Left lung (tissue), 4 donors: ENCODE measurements at regions not wholly inside any gene's neighbourhood (a gene's known extent, or its start where the extent isn't known, plus 50 kb on each side); places are given as distances from the start of the nearest gene placed in this dataset.

Experiments
- ATAC-seq: fragments of 200-7000 bp; cut with Tn5 transposase; one replicate; pipeline ENCODE4 v1.9.1; 2020; ENCODE audit warnings: moderate library complexity
- DNase-seq, 4 donors: peaks; one replicate each; pipeline ENCODE4 v3.0.0-alpha.2; 2013 to 2020
- H3K27ac ChIP-seq, 2 donors: fragments of 200-600 bp; sonication (generic) in 1 of 2; one replicate each; pipeline versions ENCODE4 v1.5.0 to v1.8.0; 2020 to 2021
- H3K27me3 ChIP-seq, 2 donors: fragments of 200-600 bp; sonication (generic) in 1 of 2; one replicate each; pipeline versions ENCODE4 v1.5.0 to v1.8.0; 2020 to 2021
- H3K36me3 ChIP-seq, 2 donors: fragments of 200-600 bp; sonication (generic) in 1 of 2; one replicate each; pipeline versions ENCODE4 v1.5.0 to v1.8.0; 2020 to 2021
- H3K4me1 ChIP-seq, 2 donors: fragments of 200-600 bp; one replicate each; pipeline ENCODE4 v1.8.0; 2021
- H3K4me3 ChIP-seq, 2 donors: fragments of 200-600 bp; sonication (generic) in 1 of 2; one replicate each; pipeline versions ENCODE4 v1.5.0 to v1.8.0; 2020 to 2021; ENCODE audit warnings: mild to moderate bottlenecking in 1 of 2
- H3K9me3 ChIP-seq, 2 donors: fragments of 200-600 bp; sonication (generic) in 1 of 2; one replicate each; pipeline versions ENCODE4 v1.5.0 to v1.8.0; 2020 to 2021
- intact Hi-C, 2 donors: fragments of 100-400 bp; cut with DNase I; formaldehyde crosslinking; loops; one replicate each; pipeline versions ENCODE4 v1.11.2 to v1.14.2; 2022
- TF ChIP-seq, protein P1 (sequence below), 2 donors: fragments of 200-600 bp; sonication (generic) in 1 of 2; IDR thresholded peaks; one replicate each; pipeline versions ENCODE4 v1.5.0 to v1.8.0; 2021; ENCODE audit warnings: antibody characterized with exemption in 2 of 2
- donor health status: DM: no; HTN: yes; CAD: no.
- donor health status: DM: no; HTN: no; CAD: no.

DNA sequence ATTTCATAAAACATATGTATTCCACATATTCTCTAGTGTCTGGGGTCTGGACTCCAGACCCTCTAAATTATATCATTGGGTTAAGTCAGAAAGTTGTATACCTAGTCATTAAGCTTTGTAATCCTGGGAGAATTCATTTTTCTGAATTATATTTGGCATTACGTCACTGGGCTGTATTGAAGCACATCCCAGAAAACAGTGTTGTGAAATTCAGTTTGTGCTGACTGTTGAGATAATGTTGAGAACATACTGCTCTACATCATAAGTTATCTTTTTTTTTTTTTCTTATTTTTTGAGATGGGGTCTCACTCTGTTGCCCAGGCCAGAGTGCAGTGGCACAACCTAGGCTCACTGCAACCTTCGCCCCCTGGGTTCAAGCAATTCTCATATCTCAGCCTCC is 153.1 kb upstream of the STT3B start:
- Histone ChIP-seq H3K9me3 (no peaks in the 10 kb centered on the region), H3K27me3 (no peaks in the 10 kb centered on the region), H3K36me3 (no peaks in the 10 kb centered on the region), H3K27ac (no peak overlapping the region), H3K4me3 (no peak overlapping the region), H3K4me1 (no peaks in the 10 kb centered on the region)
- intact Hi-C loops: no loop called here
- no peak for DNase-seq
- TF ChIP-seq, protein P1, sequence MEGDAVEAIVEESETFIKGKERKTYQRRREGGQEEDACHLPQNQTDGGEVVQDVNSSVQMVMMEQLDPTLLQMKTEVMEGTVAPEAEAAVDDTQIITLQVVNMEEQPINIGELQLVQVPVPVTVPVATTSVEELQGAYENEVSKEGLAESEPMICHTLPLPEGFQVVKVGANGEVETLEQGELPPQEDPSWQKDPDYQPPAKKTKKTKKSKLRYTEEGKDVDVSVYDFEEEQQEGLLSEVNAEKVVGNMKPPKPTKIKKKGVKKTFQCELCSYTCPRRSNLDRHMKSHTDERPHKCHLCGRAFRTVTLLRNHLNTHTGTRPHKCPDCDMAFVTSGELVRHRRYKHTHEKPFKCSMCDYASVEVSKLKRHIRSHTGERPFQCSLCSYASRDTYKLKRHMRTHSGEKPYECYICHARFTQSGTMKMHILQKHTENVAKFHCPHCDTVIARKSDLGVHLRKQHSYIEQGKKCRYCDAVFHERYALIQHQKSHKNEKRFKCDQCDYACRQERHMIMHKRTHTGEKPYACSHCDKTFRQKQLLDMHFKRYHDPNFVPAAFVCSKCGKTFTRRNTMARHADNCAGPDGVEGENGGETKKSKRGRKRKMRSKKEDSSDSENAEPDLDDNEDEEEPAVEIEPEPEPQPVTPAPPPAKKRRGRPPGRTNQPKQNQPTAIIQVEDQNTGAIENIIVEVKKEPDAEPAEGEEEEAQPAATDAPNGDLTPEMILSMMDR (IDR thresholded peaks at IDR 0.05): no peak
- ATAC-seq: no peak

DNA sequence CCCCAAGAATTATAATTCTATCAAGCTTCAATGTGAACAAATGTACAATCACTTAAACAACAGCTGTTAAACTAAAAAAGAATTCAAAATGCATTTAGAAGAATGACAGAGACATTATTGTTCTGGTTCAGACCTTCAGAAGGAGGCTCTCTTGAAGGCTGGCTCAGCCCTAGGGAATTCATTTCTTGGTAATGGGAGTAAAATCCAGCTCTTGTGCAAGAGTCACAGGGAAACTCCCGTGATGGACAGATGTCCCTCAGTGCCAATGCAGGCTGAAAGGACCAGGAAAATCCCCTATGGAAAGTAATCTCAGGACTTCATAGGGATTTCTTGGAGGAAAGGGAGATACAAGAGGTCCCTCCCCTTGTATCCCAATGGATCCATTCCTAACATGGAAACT is 149.9 kb upstream of the STT3B start:
- ATAC-seq: no peak
- Histone ChIP-seq H3K4me3 (no peak overlapping the region), H3K27ac (no peak overlapping the region), H3K27me3 (no peaks in the 10 kb centered on the region), H3K4me1 (no peaks in the 10 kb centered on the region), H3K36me3 (no peaks in the 10 kb centered on the region), H3K9me3 (no peaks in the 10 kb centered on the region)
- DNase-seq: no peak
- intact Hi-C loops: no loop called here
- TF ChIP-seq, protein P1 (IDR thresholded peaks at IDR 0.05): no peak

DNA sequence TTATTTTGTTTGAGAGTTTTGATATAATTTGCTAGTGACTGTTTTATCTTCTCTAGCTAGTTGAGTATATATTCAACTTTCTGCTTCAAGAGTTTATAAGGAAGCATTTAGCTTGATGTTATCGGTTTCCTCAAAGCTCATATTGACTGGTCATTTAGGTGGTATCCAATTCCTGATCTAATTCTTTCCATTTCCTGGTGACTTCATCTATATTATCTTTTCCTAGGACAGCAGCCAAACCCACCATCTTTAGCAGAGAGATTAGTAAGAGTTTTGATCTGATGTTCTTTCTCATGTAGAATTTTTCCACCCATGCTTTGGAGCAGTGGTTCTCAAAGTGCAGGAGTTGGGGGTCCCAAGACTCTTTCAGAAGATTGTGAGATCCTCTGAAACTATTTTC is 148.6 kb upstream of the STT3B start:
- ATAC-seq (no peak), DNase-seq (no peak)
- Histone ChIP-seq H3K36me3 (no peaks in the 10 kb centered on the region), H3K4me1 (no peaks in the 10 kb centered on the region), H3K27me3 (no peaks in the 10 kb centered on the region), H3K9me3 (no peaks in the 10 kb centered on the region), H3K4me3 (no peak overlapping the region), H3K27ac (no peak overlapping the region)
- TF ChIP-seq, protein P1 (IDR thresholded peaks at IDR 0.05): no peak
- intact Hi-C loops: no loop called here

DNA sequence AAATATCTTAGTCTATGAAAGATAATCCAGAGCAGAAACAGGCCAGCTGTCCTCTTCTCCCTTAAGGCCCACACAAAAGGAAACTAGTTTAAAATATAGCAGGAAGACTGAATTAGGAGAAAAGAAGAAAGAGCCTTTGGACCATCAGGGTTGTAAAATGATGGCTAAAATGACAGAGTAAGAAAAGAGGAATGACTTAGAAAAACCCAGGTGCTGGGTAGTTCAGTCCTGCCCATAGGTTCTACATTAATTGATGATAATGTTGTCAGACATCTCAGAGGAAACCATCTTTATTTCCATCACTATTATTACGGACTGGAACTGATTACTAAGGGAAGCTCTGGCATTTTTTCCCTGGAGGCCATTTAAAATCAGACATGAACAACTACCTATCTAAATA is 142.8 kb upstream of the STT3B start:
- ATAC-seq (no peak), DNase-seq (no peak)
- Histone ChIP-seq H3K27me3 (no peaks in the 10 kb centered on the region), H3K4me1 (no peaks in the 10 kb centered on the region), H3K36me3 (no peaks in the 10 kb centered on the region), H3K9me3 (no peaks in the 10 kb centered on the region), H3K27ac (no peak overlapping the region), H3K4me3 (no peak overlapping the region)
- intact Hi-C loops: no loop called here
- TF ChIP-seq, protein P1 (IDR thresholded peaks at IDR 0.05): no peak

DNA sequence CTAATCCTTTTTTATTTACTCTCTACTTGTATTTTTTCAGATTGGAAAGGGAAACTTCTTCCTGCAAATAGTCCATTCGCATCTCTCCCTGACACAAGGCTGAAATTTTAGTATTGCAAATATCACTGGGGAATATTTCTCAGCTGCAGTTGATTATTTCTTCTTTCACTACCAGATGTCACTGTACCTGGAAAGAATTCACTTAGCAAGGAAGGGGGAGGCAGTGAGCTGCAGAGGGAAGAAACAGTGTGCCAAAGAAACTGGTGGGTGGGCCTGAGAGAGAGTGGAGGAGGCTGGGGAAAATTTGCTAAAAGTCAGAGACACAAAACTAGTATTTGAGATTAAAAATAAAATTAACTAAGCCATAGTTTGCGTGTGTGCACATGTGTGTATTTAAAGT is 142.3 kb upstream of the STT3B start:
- Histone ChIP-seq H3K36me3 (no peaks in the 10 kb centered on the region), H3K9me3 (no peaks in the 10 kb centered on the region), H3K27ac (no peak overlapping the region), H3K27me3 (no peaks in the 10 kb centered on the region), H3K4me3 (no peak overlapping the region), H3K4me1 (no peaks in the 10 kb centered on the region)
- intact Hi-C loops: no loop called here
- TF ChIP-seq, protein P1 (IDR thresholded peaks at IDR 0.05): no peak
- no peak for ATAC-seq
- no peak for DNase-seq
